ENCODE measurements at regions not wholly inside any gene's neighbourhood (a gene's known extent, or its start where the extent isn't known, plus 50 kb on each side); places are given as distances from the start of the nearest gene placed in this dataset.
A peak's percentile ranks its signal among the peaks of the same experiment; 100 is the strongest.

- no peak overlapping the region for H3K27ac ChIP-seq
- TF ChIP-seq SREBF2 (IDR thresholded peaks at IDR 0.05) (no peak), CHD4 (IDR thresholded peaks at IDR 0.05; ENCODE audit: borderline replicate concordance) (no peak), EHF (CRISPR knock-in tag; IDR thresholded peaks at IDR 0.05) (no peak), RCOR1 (IDR thresholded peaks at IDR 0.05; ENCODE audit: low read depth, low read length) (no peak), SMC3 (IDR thresholded peaks at IDR 0.05) (no peak), PHF8 (IDR thresholded peaks at IDR 0.05; ENCODE audit: borderline replicate concordance, low read depth) (no peak), HOXB5 (CRISPR knock-in tag; IDR thresholded peaks at IDR 0.05) (no peak)
- ATAC-seq (no peak), DNase-seq (ENCODE audit: low read depth in 1 of 2, low spot score in 1 of 2) (no peak), FAIRE-seq (no peak)
- H3K4me1 ChIP-seq = no peaks in the 10 kb centered on the region
- no peaks in the 10 kb centered on the region for H3K9me3 ChIP-seq
- ChIA-PET POLR2A (no interaction called here), CTCF (no interaction called here)
- 51% methylated on average over 4 of the region's 4 CpGs for WGBS (ENCODE audit: missing lambda C conversion rate)
- H3K4me2 ChIP-seq = no peak overlapping the region
- H3K4me3 ChIP-seq = no peak overlapping the region
These were observed 90.8 kb upstream of the TNFSF4 start for GRCh38 chr1:173297798-173298391.

GRCh38 chr1:173300061-173301044 is 93.2 kb upstream of the TNFSF4 start:
- Histone ChIP-seq H3K9me3 (no peaks in the 10 kb centered on the region), H3K4me3 (no peak overlapping the region), H3K4me2 (no peak overlapping the region), H3K4me1 (no peaks in the 10 kb centered on the region), H3K27ac (no peak overlapping the region)
- FAIRE-seq = no peak
- 66% methylated on average over 5 of the region's 5 CpGs for WGBS (ENCODE audit: missing lambda C conversion rate)
- ATAC-seq = no peak
- DNase-seq (ENCODE audit: low read depth in 1 of 2, low spot score in 1 of 2) = no peak
- ChIA-PET POLR2A (no interaction called here), CTCF (interaction anchor here (1.1 kb wide), 1 partner anchor 14 kb away, joined by 3 read pairs; no protein-coding TSS in a partner anchor)
- TF ChIP-seq EHMT2 (IDR thresholded peaks at IDR 0.05; ENCODE audit: low read depth) = no peak
- TF ChIP-seq PHF8 (IDR thresholded peaks at IDR 0.05; ENCODE audit: borderline replicate concordance, low read depth) = no peak
- no peak for TF ChIP-seq CEBPB (IDR thresholded peaks at IDR 0.05)
- no peak for TF ChIP-seq KDM1A (IDR thresholded peaks at IDR 0.05; ENCODE audit: low read depth)
- no peak for TF ChIP-seq ZNF302 (CRISPR knock-in tag; IDR thresholded peaks at IDR 0.05)
- TF ChIP-seq CHD2 (IDR thresholded peaks at IDR 0.05; ENCODE audit: low read length, partially characterized antibody) = no peak
- no peak for TF ChIP-seq HEYL (CRISPR knock-in tag; IDR thresholded peaks at IDR 0.05)
- no peak for TF ChIP-seq MYC (IDR thresholded peaks at IDR 0.05; ENCODE audit: borderline replicate concordance, low read length)
- TF ChIP-seq HDAC2 (IDR thresholded peaks at IDR 0.05) = no peak
- TF ChIP-seq ELK1 (IDR thresholded peaks at IDR 0.05; ENCODE audit: low read depth, low read length) = no peak

GRCh38 chr1:173301507-173301906 is 94.4 kb upstream of the TNFSF4 start:
- H3K4me1 ChIP-seq = no peaks in the 10 kb centered on the region
- FAIRE-seq (peak; percentile 13), DNase-seq (ENCODE audit: low read depth in 1 of 2, low spot score in 1 of 2) (no peak), ATAC-seq (no peak)
- POLR2A ChIA-PET = no interaction called here
- WGBS (ENCODE audit: missing lambda C conversion rate) = 89% methylated on average over 1 of the region's 1 CpG
- H3K27ac ChIP-seq = no peak overlapping the region
- no peak for TF ChIP-seq ZNF302 (CRISPR knock-in tag; IDR thresholded peaks at IDR 0.05)
- no peak for TF ChIP-seq E2F6 (IDR thresholded peaks at IDR 0.05; ENCODE audit: borderline replicate concordance, low read depth)
- TF ChIP-seq SMC3 (IDR thresholded peaks at IDR 0.05) = no peak
- no peak for TF ChIP-seq MAFK (IDR thresholded peaks at IDR 0.05; ENCODE audit: partially characterized antibody)
- no peak for TF ChIP-seq BCL3 (IDR thresholded peaks at IDR 0.05)
- no peak for TF ChIP-seq EHMT2 (IDR thresholded peaks at IDR 0.05; ENCODE audit: low read depth)
- no peak overlapping the region for H3K4me3 ChIP-seq
- H3K9me3 ChIP-seq = no peaks in the 10 kb centered on the region
- no peak overlapping the region for H3K4me2 ChIP-seq
- CTCF ChIA-PET = interaction anchor here (1.1 kb wide), 1 partner anchor 16 kb away, joined by 3 read pairs; no protein-coding TSS in a partner anchor
